ENCODE measurements at regions not wholly inside any gene's neighbourhood (a gene's known extent, or its start where the extent isn't known, plus 50 kb on each side); places are given as distances from the start of the nearest gene placed in this dataset.

- TF ChIP-seq CTCF (conservative IDR thresholded peaks at IDR 0.05; ENCODE audit: low read depth, low read length) (no peak), EZH2 (IDR thresholded peaks at IDR 0.05; ENCODE audit: low read length, unreplicated experiment) (no peak), EZH2phosphoT487 (IDR thresholded peaks at IDR 0.05; ENCODE audit: borderline replicate concordance, low read length) (no peak)
These were observed 188.5 kb downstream of the TM2D1 start for GRCh38 chr1:61536174-61537108.
